Occipital lobe (tissue), 1 donor: ENCODE measurements at regions not wholly inside any gene's neighbourhood (a gene's known extent, or its start where the extent isn't known, plus 50 kb on each side); places are given as distances from the start of the nearest gene placed in this dataset.
"Not testable (repeated sequence)": the region's sequence is repeated elsewhere in the genome, so short reads cannot be mapped to it uniquely, and the experiment has no call there.

Experiments used
- DNase-seq: peaks from one replicate; lab custom pipeline; 2025; lab: John Stamatoyannopoulos, UW

- DNase-seq: no peak
Observed at GRCh38 chr5:168123631-168124528, 167.6 kb upstream of the WWC1 start.

GRCh38 chr5:168125445-168126199 is 165.8 kb upstream of the WWC1 start:
- DNase-seq: no peak

GRCh38 chr5:168126606-168127005 is 164.8 kb upstream of the WWC1 start:
- no peak for DNase-seq

GRCh38 chr5:168128111-168128510 is 163.3 kb upstream of the WWC1 start:
- no peak for DNase-seq

- DNase-seq: no peak
Observed at GRCh38 chr5:168128557-168128956, 162.9 kb upstream of the WWC1 start.

- no peak for DNase-seq
Observed at GRCh38 chr5:168131519-168131918, 159.9 kb upstream of the WWC1 start.

GRCh38 chr5:168132241-168132641 is 159.2 kb upstream of the WWC1 start:
- DNase-seq: no peak

- no peak for DNase-seq
Observed at GRCh38 chr5:168135897-168136296, 155.5 kb upstream of the WWC1 start.

GRCh38 chr5:168136340-168136739 is 155.1 kb upstream of the WWC1 start:
- DNase-seq: no peak

GRCh38 chr5:168137265-168137664 is 154.2 kb upstream of the WWC1 start:
- DNase-seq: no peak

- DNase-seq: no peak
Observed at GRCh38 chr5:168140241-168140640, 151.2 kb upstream of the WWC1 start.

GRCh38 chr5:168142402-168142801 is 149.0 kb upstream of the WWC1 start:
- no peak for DNase-seq

GRCh38 chr5:168143521-168143920 is 147.9 kb upstream of the WWC1 start:
- not testable (repeated sequence) for DNase-seq

- no peak for DNase-seq
Observed at GRCh38 chr5:168147106-168147505, 144.3 kb upstream of the WWC1 start.

- no peak for DNase-seq
Observed at GRCh38 chr5:168147568-168148360, 143.7 kb upstream of the WWC1 start.

GRCh38 chr5:168151041-168151440 is 140.4 kb upstream of the WWC1 start:
- no peak for DNase-seq

- DNase-seq: no peak
Observed at GRCh38 chr5:168152660-168153059, 138.8 kb upstream of the WWC1 start.

- DNase-seq: no peak
Observed at GRCh38 chr5:168153263-168153875, 138.1 kb upstream of the WWC1 start.

- no peak for DNase-seq
Observed at GRCh38 chr5:168153876-168154270, 137.6 kb upstream of the WWC1 start.

GRCh38 chr5:168155585-168155984 is 135.9 kb upstream of the WWC1 start:
- no peak for DNase-seq

- no peak for DNase-seq
Observed at GRCh38 chr5:168156170-168156569, 135.3 kb upstream of the WWC1 start.
